Mesenchymal stem cell (in vitro differentiated cells and primary cell): ENCODE measurements at regions not wholly inside any gene's neighbourhood (a gene's known extent, or its start where the extent isn't known, plus 50 kb on each side); places are given as distances from the start of the nearest gene placed in this dataset.

Experiments
- DNase-seq: peaks from one replicate; pipeline ENCODE4 v3.0.0-alpha.2; 2013
- H2AFZ ChIP-seq: one replicate; pipeline ENCODE4 v1.6.1; 2013; ENCODE audit warnings: low read depth, mild to moderate bottlenecking, control low read depth, inconsistent platforms, low read length, moderate library complexity
- H2AK5ac ChIP-seq: 2 replicates; pipeline ENCODE4 v1.6.1; 2013; ENCODE audit warnings: low read length, moderate library complexity, mild to moderate bottlenecking, inconsistent platforms; ENCODE audit not compliant: severe bottlenecking
- H2BK120ac ChIP-seq: one replicate; pipeline ENCODE4 v1.6.1; 2013; ENCODE audit warnings: low read depth, mild to moderate bottlenecking, inconsistent platforms, low read length, moderate library complexity
- H2BK12ac ChIP-seq, 2 experiments: one replicate each; pipeline ENCODE4 v1.6.1; 2013; ENCODE audit warnings: inconsistent platforms in 2 of 2, low read length in 2 of 2, mild to moderate bottlenecking in 2 of 2, moderate library complexity in 2 of 2, control low read depth in 1 of 2
- H2BK15ac ChIP-seq: one replicate; pipeline ENCODE4 v1.6.1; 2013; ENCODE audit warnings: mild to moderate bottlenecking, low read depth, inconsistent platforms; ENCODE audit not compliant: poor library complexity, severe bottlenecking
- H2BK5ac ChIP-seq: 2 replicates; pipeline ENCODE4 v1.6.1; 2013; ENCODE audit warnings: low read depth, mild to moderate bottlenecking, low read length, control low read depth, inconsistent platforms; ENCODE audit not compliant: poor library complexity, severe bottlenecking
- H3K14ac ChIP-seq, 2 experiments: one replicate each; pipeline ENCODE4 v1.6.1; 2013; ENCODE audit warnings: inconsistent platforms in 2 of 2, low read length in 2 of 2, control low read depth in 1 of 2, mild to moderate bottlenecking in 1 of 2, moderate library complexity in 1 of 2
- H3K18ac ChIP-seq, 2 experiments: one replicate each; pipeline ENCODE4 v1.6.1; 2013; ENCODE audit warnings: inconsistent platforms in 2 of 2, low read length in 2 of 2, control low read depth in 1 of 2, low read depth in 1 of 2, mild to moderate bottlenecking in 1 of 2
- H3K23ac ChIP-seq, 2 experiments: one replicate each; pipeline ENCODE4 v1.6.1; 2013; ENCODE audit warnings: inconsistent platforms in 2 of 2, low read length in 2 of 2, mild to moderate bottlenecking in 2 of 2, moderate library complexity in 2 of 2, control low read depth in 1 of 2
- H3K27ac ChIP-seq: 2 replicates; pipeline ENCODE4 v1.5.1; 2013; ENCODE audit warnings: mild to moderate bottlenecking, moderate library complexity, low read length, control low read depth, inconsistent platforms; ENCODE audit not compliant: poor library complexity, severe bottlenecking
- H3K27me3 ChIP-seq, 2 experiments: 2 replicates each; pipeline versions ENCODE4 v1.6.1 to v1.7.0; 2013; ENCODE audit warnings: low read length in 2 of 2, mild to moderate bottlenecking in 2 of 2, moderate library complexity in 2 of 2, control low read depth in 1 of 2, inconsistent platforms in 1 of 2; ENCODE audit not compliant: control insufficient read depth in 1 of 2, insufficient read depth in 1 of 2
- H3K36me3 ChIP-seq, 2 experiments: 2 replicates each; pipeline versions ENCODE4 v1.6.1 to v1.7.0; 2013; ENCODE audit warnings: low read length in 2 of 2, control low read depth in 1 of 2, inconsistent platforms in 1 of 2, low read depth in 1 of 2, mild to moderate bottlenecking in 1 of 2; ENCODE audit not compliant: insufficient read depth in 2 of 2, control insufficient read depth in 1 of 2
- H3K4ac ChIP-seq, 2 experiments: one replicate each; pipeline ENCODE4 v1.6.1; 2013; ENCODE audit warnings: inconsistent platforms in 2 of 2, low read length in 2 of 2, mild to moderate bottlenecking in 2 of 2, moderate library complexity in 2 of 2, control low read depth in 1 of 2, low read depth in 1 of 2
- H3K4me1 ChIP-seq: 2 replicates; pipeline ENCODE4 v1.6.1; 2013; ENCODE audit warnings: low read depth, low read length, control low read depth; ENCODE audit not compliant: control insufficient read depth, insufficient read depth
- H3K4me2 ChIP-seq: 2 replicates; pipeline ENCODE4 v1.6.1; 2013; ENCODE audit warnings: low read length, mild to moderate bottlenecking, inconsistent platforms; ENCODE audit not compliant: poor library complexity, severe bottlenecking
- H3K4me3 ChIP-seq, 2 experiments: 2 replicates each; pipeline versions ENCODE4 v1.5.1 to v1.7.0; 2013; ENCODE audit warnings: low read length in 2 of 2, mild to moderate bottlenecking in 2 of 2, control low read depth in 1 of 2, low read depth in 1 of 2; ENCODE audit not compliant: insufficient read depth in 1 of 2
- H3K79me1 ChIP-seq: replicated peaks from 2 replicates; pipeline ENCODE4 v1.6.1; 2013; ENCODE audit warnings: mild to moderate bottlenecking, control low read depth, low read length, inconsistent platforms; ENCODE audit not compliant: poor library complexity, severe bottlenecking
- H3K9ac ChIP-seq: 2 replicates; pipeline ENCODE4 v1.7.0; 2013; ENCODE audit warnings: mild to moderate bottlenecking, low read length, moderate library complexity
- H3K9me3 ChIP-seq: 2 replicates; pipeline ENCODE4 v1.7.0; 2013; ENCODE audit warnings: mild to moderate bottlenecking, low read length; ENCODE audit not compliant: control insufficient read depth
- H4K8ac ChIP-seq: one replicate; pipeline ENCODE4 v1.6.1; 2013; ENCODE audit warnings: inconsistent platforms, mild to moderate bottlenecking, low read length, moderate library complexity
- H4K91ac ChIP-seq: one replicate; pipeline ENCODE4 v1.6.1; 2013; ENCODE audit warnings: mild to moderate bottlenecking, low read length, inconsistent platforms
- WGBS: methylation state at CpG from one replicate; pipeline ENCODE4 v1.1.7; 2013; ENCODE audit warnings: mixed read lengths; 5-methylcytosine and 5-hydroxymethylcytosine counted together

DNA sequence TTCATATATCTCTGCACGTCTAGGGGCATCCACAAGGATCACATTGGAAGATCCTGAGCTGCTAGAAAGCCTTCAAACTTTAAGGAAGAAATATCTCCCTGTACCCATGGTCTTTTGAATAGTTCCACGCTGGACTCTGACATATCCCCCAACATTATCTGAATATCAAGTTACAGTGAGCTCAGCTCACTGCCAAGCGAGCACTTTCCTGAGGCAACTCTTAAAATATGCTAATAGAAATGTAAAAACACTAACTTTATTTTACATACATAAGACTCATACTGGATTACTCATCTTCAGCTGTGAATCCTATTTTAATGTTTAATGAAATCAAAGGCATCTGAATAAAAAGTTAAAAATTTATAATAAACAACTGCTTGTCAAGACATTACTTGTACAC, 420.2 kb upstream of the CCDC54 start:
- Histone ChIP-seq H2AFZ (no peak overlapping the region), H2BK5ac (no peak overlapping the region), H3K27me3 (no peaks in the 10 kb centered on the region), H2BK12ac (no peak overlapping the region), H2BK120ac (no peak overlapping the region), H4K91ac (no peak overlapping the region), H3K27ac (no peak overlapping the region), H3K36me3 (no peaks in the 10 kb centered on the region), H3K18ac (no peak overlapping the region), H3K79me1 (no peaks in the 10 kb centered on the region), H3K4me2 (no peak overlapping the region), H2BK15ac (no peak overlapping the region), H4K8ac (no peak overlapping the region), H3K9ac (no peak overlapping the region), H3K4ac (no peak overlapping the region), H3K9me3 (no peaks in the 10 kb centered on the region), H3K14ac (no peak overlapping the region), H3K4me1 (no peaks in the 10 kb centered on the region), H3K23ac (no peak overlapping the region), H2AK5ac (no peak overlapping the region), H3K4me3 (no peak overlapping the region)
- WGBS, result 73% methylated on average over 2 of the region's 3 CpGs
- no peak for DNase-seq

DNA sequence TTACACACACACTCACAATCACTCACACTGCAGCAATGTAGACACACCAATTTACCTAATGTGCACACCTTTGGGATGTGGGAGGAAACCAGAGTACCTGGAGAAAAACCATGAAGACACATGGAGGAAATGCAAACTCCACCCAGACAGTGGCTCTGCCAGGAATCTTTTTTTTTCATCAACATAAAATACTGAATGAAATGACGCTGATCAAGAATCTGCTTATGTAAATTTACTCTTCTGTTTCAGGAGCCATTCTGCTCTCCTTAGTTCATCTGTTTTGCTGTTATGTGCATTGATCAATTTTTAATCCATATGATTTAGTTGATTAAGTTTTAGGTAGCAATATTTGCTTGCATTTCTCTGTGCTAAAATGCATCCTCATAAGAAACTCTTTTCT, 414.2 kb upstream of the CCDC54 start:
- Histone ChIP-seq H2BK120ac (no peak overlapping the region), H3K27me3 (no peaks in the 10 kb centered on the region), H2BK12ac (no peak overlapping the region), H4K8ac (no peak overlapping the region), H3K14ac (no peak overlapping the region), H2BK15ac (no peak overlapping the region), H2AFZ (no peak overlapping the region), H3K9me3 (no peaks in the 10 kb centered on the region), H4K91ac (no peak overlapping the region), H3K4me1 (no peaks in the 10 kb centered on the region), H3K4me2 (no peak overlapping the region), H3K4me3 (no peak overlapping the region), H3K79me1 (no peaks in the 10 kb centered on the region), H2BK5ac (no peak overlapping the region), H3K18ac (peak overlapping the region in 1 of 2 experiments; percentile 40), H3K9ac (peak overlapping the region; percentile 41), H3K23ac (no peak overlapping the region), H3K4ac (no peak overlapping the region), H3K27ac (no peak overlapping the region), H2AK5ac (no peak overlapping the region), H3K36me3 (no peaks in the 10 kb centered on the region)
- no CpG with 5 or more reads among the region's 1 CpG for WGBS
- no peak for DNase-seq

- no peak overlapping the region for H2BK5ac ChIP-seq
- no peak overlapping the region for H2BK15ac ChIP-seq
- H3K79me1 ChIP-seq, result no peaks in the 10 kb centered on the region
- H3K4ac ChIP-seq, result no peak overlapping the region
- H3K27me3 ChIP-seq, result no peaks in the 10 kb centered on the region
- no peaks in the 10 kb centered on the region for H3K4me1 ChIP-seq
- H4K8ac ChIP-seq, result no peak overlapping the region
- H3K27ac ChIP-seq, result no peak overlapping the region
- no peak overlapping the region for H3K14ac ChIP-seq
- H3K9ac ChIP-seq, result peak overlapping the region; percentile 41
- H3K4me3 ChIP-seq, result no peak overlapping the region
- no peak overlapping the region for H3K18ac ChIP-seq
- H2BK12ac ChIP-seq, result no peak overlapping the region
- no peaks in the 10 kb centered on the region for H3K9me3 ChIP-seq
- H2AK5ac ChIP-seq, result no peak overlapping the region
- 0% methylated on average over 1 of the region's 1 CpG for WGBS
- H3K36me3 ChIP-seq, result no peaks in the 10 kb centered on the region
- no peak overlapping the region for H3K4me2 ChIP-seq
- H2BK120ac ChIP-seq, result no peak overlapping the region
- H2AFZ ChIP-seq, result no peak overlapping the region
- DNase-seq, result peak; percentile 64
- H3K23ac ChIP-seq, result no peak overlapping the region
- H4K91ac ChIP-seq, result no peak overlapping the region
These were observed 413.8 kb upstream of the CCDC54 start for GRCh38 chr3:106963442-106963841.

- H3K9me3 ChIP-seq, result no peaks in the 10 kb centered on the region
- no peak overlapping the region for H3K18ac ChIP-seq
- no peak overlapping the region for H3K9ac ChIP-seq
- H3K4me3 ChIP-seq, result no peak overlapping the region
- H3K4ac ChIP-seq, result no peak overlapping the region
- H3K27me3 ChIP-seq, result no peaks in the 10 kb centered on the region
- H3K23ac ChIP-seq, result no peak overlapping the region
- no peak overlapping the region for H2BK5ac ChIP-seq
- H3K14ac ChIP-seq, result no peak overlapping the region
- H3K4me1 ChIP-seq, result no peaks in the 10 kb centered on the region
- no peak overlapping the region for H2BK120ac ChIP-seq
- no peak overlapping the region for H2BK12ac ChIP-seq
- 96% methylated on average over 3 of the region's 3 CpGs for whole genome bisulfite sequencing
- no peak for DNase-seq
- H3K36me3 ChIP-seq, result no peaks in the 10 kb centered on the region
- no peaks in the 10 kb centered on the region for H3K79me1 ChIP-seq
- H2AK5ac ChIP-seq, result no peak overlapping the region
- H3K27ac ChIP-seq, result no peak overlapping the region
- no peak overlapping the region for H4K91ac ChIP-seq
- H4K8ac ChIP-seq, result no peak overlapping the region
- H2BK15ac ChIP-seq, result no peak overlapping the region
- H2AFZ ChIP-seq, result no peak overlapping the region
- no peak overlapping the region for H3K4me2 ChIP-seq
These were observed 411.9 kb upstream of the CCDC54 start for GRCh38 chr3:106965307-106965706.
